CD8-positive, alpha-beta memory T cell (primary cell): ENCODE measurements at regions not wholly inside any gene's neighbourhood (a gene's known extent, or its start where the extent isn't known, plus 50 kb on each side); places are given as distances from the start of the nearest gene placed in this dataset.

ENCODE experiments used
- CTCF ChIA-PET: fragments of 350-600 bp; sonication (Branson Sonifier 250); formaldehyde crosslinking; loops from one replicate; lab custom pipeline; 2021; ENCODE audit warnings: antibody characterized with exemption; lab: Charles Lee
- POLR2A ChIA-PET: fragments of 350-600 bp; sonication (Branson Sonifier 250); formaldehyde crosslinking; loops from one replicate; lab custom pipeline; 2021; ENCODE audit warnings: antibody characterized with exemption; lab: Charles Lee
- DNase-seq, 5 donors: peaks; one replicate each; pipeline versions ENCODE4 v3.0.0 to v3.0.0-alpha.2; 2020 to 2022; ENCODE audit warnings: mixed read lengths in 1 of 5
- H3K27ac ChIP-seq: one replicate; pipeline ENCODE4 v1.7.0; 2013; ENCODE audit warnings: low read depth, mild to moderate bottlenecking, low read length, moderate library complexity
- H3K27me3 ChIP-seq: 2 replicates; pipeline ENCODE4 v1.7.0; 2013; ENCODE audit warnings: low read length, mild to moderate bottlenecking; ENCODE audit not compliant: insufficient read depth, poor library complexity, severe bottlenecking
- H3K36me3 ChIP-seq: 2 replicates; pipeline ENCODE4 v1.7.0; 2013; ENCODE audit warnings: mild to moderate bottlenecking, low read length, moderate library complexity; ENCODE audit not compliant: insufficient read depth
- H3K4me1 ChIP-seq: 2 replicates; pipeline ENCODE4 v1.7.0; 2013; ENCODE audit warnings: mild to moderate bottlenecking, low read length, moderate library complexity; ENCODE audit not compliant: insufficient read depth
- H3K4me3 ChIP-seq: 2 replicates; pipeline ENCODE4 v1.7.0; 2013; ENCODE audit warnings: mild to moderate bottlenecking, low read length
- H3K9me3 ChIP-seq: 2 replicates; pipeline ENCODE4 v1.7.0; 2013; ENCODE audit warnings: mild to moderate bottlenecking, low read length
- H3K27ac Mint-ChIP-seq, 8 donors: one replicate each; pipeline ENCODE4 v1.8.0; 2020 to 2021; ENCODE audit warnings: mixed read lengths in 8 of 8, mild to moderate bottlenecking in 6 of 8, inconsistent platforms in 3 of 8, moderate library complexity in 3 of 8
- H3K27me3 Mint-ChIP-seq, 2 donors: one replicate each; pipeline ENCODE4 v1.8.0; 2020 to 2021; ENCODE audit warnings: mixed read lengths in 2 of 2, mild to moderate bottlenecking in 1 of 2, moderate library complexity in 1 of 2
- H3K36me3 Mint-ChIP-seq, 3 donors: one replicate each; pipeline ENCODE4 v1.8.0; 2020 to 2021; ENCODE audit warnings: mixed read lengths in 3 of 3, inconsistent platforms in 1 of 3, mild to moderate bottlenecking in 1 of 3
- H3K4me1 Mint-ChIP-seq, 3 donors: one replicate each; pipeline ENCODE4 v1.8.0; 2020 to 2021; ENCODE audit warnings: mixed read lengths in 3 of 3, inconsistent platforms in 1 of 3, mild to moderate bottlenecking in 1 of 3
- H3K4me3 Mint-ChIP-seq, 7 donors: one replicate each; pipeline ENCODE4 v1.8.0; 2020 to 2021; ENCODE audit warnings: mixed read lengths in 7 of 7, mild to moderate bottlenecking in 6 of 7, moderate library complexity in 4 of 7, inconsistent platforms in 2 of 7
- H3K9me3 Mint-ChIP-seq, 5 donors: one replicate each; pipeline ENCODE4 v1.8.0; 2020 to 2022; ENCODE audit warnings: mixed read lengths in 5 of 5, mild to moderate bottlenecking in 3 of 5, moderate library complexity in 2 of 5, inconsistent platforms in 1 of 5

DNA sequence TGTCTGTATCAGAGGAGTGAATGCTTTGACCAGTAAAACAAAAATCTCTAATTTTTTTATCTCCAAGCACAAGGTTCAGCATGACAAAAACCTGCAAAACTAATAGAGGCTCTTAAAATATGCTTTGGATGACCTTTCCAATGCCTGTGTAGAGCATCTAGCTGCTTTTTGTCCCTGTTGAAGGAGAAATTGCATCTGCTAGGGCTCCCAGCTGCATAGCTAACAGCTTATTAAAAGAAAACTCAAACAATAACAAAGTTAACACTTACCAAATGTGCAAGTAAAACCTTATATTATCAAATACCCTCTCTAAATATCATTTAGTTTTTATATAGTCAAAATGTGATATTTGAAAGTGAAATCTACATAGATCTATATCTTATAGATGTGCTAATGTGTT lies 378.6 kb downstream of the CD109 start:
- POLR2A ChIA-PET = no interaction called here
- no peak overlapping the region for H3K4me3 ChIP-seq
- H3K4me1 ChIP-seq = no peaks in the 10 kb centered on the region
- CTCF ChIA-PET = no interaction called here
- Mint-ChIP-seq H3K36me3 (no peaks in the 10 kb centered on the region), H3K4me3 (no peak overlapping the region), H3K4me1 (no peaks in the 10 kb centered on the region), H3K9me3 (no peaks in the 10 kb centered on the region), H3K27me3 (no peaks in the 10 kb centered on the region), H3K27ac (no peak overlapping the region)
- no peak overlapping the region for H3K27ac ChIP-seq
- H3K9me3 ChIP-seq = no peaks in the 10 kb centered on the region
- no peaks in the 10 kb centered on the region for H3K36me3 ChIP-seq
- no peaks in the 10 kb centered on the region for H3K27me3 ChIP-seq
- no peak for DNase-seq

GRCh38 chr6:74073999-74074398 lies 378.0 kb downstream of the CD109 start:
- no peak overlapping the region for H3K4me3 ChIP-seq
- CTCF ChIA-PET = no interaction called here
- H3K36me3 Mint-ChIP-seq = no peaks in the 10 kb centered on the region
- no peaks in the 10 kb centered on the region for H3K4me1 ChIP-seq
- no peak overlapping the region for H3K4me3 Mint-ChIP-seq
- H3K4me1 Mint-ChIP-seq = no peaks in the 10 kb centered on the region
- H3K9me3 ChIP-seq = no peaks in the 10 kb centered on the region
- H3K9me3 Mint-ChIP-seq = no peaks in the 10 kb centered on the region
- H3K27me3 Mint-ChIP-seq = no peaks in the 10 kb centered on the region
- H3K36me3 ChIP-seq = no peaks in the 10 kb centered on the region
- POLR2A ChIA-PET = no interaction called here
- no peaks in the 10 kb centered on the region for H3K27me3 ChIP-seq
- no peak overlapping the region for H3K27ac ChIP-seq
- no peak for DNase-seq
- no peak overlapping the region for H3K27ac Mint-ChIP-seq

GRCh38 chr6:74073429-74073828 lies 377.4 kb downstream of the CD109 start:
- Histone ChIP-seq H3K36me3 (no peaks in the 10 kb centered on the region), H3K27ac (no peak overlapping the region), H3K4me3 (no peak overlapping the region), H3K9me3 (no peaks in the 10 kb centered on the region), H3K27me3 (no peaks in the 10 kb centered on the region), H3K4me1 (no peaks in the 10 kb centered on the region)
- Mint-ChIP-seq H3K27ac (no peak overlapping the region), H3K4me1 (no peaks in the 10 kb centered on the region), H3K4me3 (no peak overlapping the region), H3K9me3 (no peaks in the 10 kb centered on the region), H3K36me3 (no peaks in the 10 kb centered on the region), H3K27me3 (no peaks in the 10 kb centered on the region)
- DNase-seq = no peak
- ChIA-PET POLR2A (no interaction called here), CTCF (no interaction called here)

GRCh38 chr6:74071214-74071613 lies 375.2 kb downstream of the CD109 start:
- Histone ChIP-seq H3K27ac (no peak overlapping the region), H3K27me3 (no peaks in the 10 kb centered on the region), H3K36me3 (no peaks in the 10 kb centered on the region), H3K4me3 (no peak overlapping the region), H3K9me3 (no peaks in the 10 kb centered on the region), H3K4me1 (no peaks in the 10 kb centered on the region)
- H3K27ac Mint-ChIP-seq = no peak overlapping the region
- no peak for DNase-seq
- no peaks in the 10 kb centered on the region for H3K4me1 Mint-ChIP-seq
- CTCF ChIA-PET = no interaction called here
- POLR2A ChIA-PET = no interaction called here
- no peaks in the 10 kb centered on the region for H3K36me3 Mint-ChIP-seq
- H3K9me3 Mint-ChIP-seq = peaks cover 0 to 3% (median 0%) of the 10 kb centered on the region in 5 donors
- H3K4me3 Mint-ChIP-seq = no peak overlapping the region
- peaks cover 0 to 4% of the 10 kb centered on the region in 2 donors for H3K27me3 Mint-ChIP-seq

GRCh38 chr6:74070711-74071110 lies 374.7 kb downstream of the CD109 start:
- Histone ChIP-seq H3K9me3 (no peaks in the 10 kb centered on the region), H3K27me3 (no peaks in the 10 kb centered on the region), H3K27ac (no peak overlapping the region), H3K4me3 (no peak overlapping the region), H3K4me1 (no peaks in the 10 kb centered on the region), H3K36me3 (no peaks in the 10 kb centered on the region)
- no peaks in the 10 kb centered on the region for H3K4me1 Mint-ChIP-seq
- H3K9me3 Mint-ChIP-seq = peaks cover 0 to 3% (median 0%) of the 10 kb centered on the region in 5 donors
- H3K4me3 Mint-ChIP-seq = no peak overlapping the region
- no peaks in the 10 kb centered on the region for H3K36me3 Mint-ChIP-seq
- POLR2A ChIA-PET = no interaction called here
- H3K27me3 Mint-ChIP-seq = peaks cover 0 to 4% of the 10 kb centered on the region in 2 donors
- CTCF ChIA-PET = no interaction called here
- no peak overlapping the region for H3K27ac Mint-ChIP-seq
- no peak for DNase-seq

DNA sequence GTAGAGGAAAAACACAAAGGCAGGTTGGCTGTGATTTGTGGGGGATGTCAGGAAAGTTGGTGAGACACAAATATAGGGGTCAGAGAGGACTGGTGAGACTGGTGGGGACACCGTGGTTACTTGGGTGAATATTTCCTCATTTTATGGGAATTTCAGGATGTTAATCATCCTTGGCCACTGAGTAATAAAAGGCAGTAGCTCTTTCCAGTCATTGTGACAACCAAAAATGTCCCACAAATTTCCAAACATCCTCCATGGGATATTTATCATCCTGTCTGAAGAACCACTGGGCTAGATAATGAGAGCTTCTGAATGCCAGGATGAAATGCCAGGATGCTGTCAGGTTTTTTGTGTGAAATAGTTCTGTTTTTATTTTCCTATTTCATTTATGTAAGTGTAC lies 374.1 kb downstream of the CD109 start:
- CTCF ChIA-PET = no interaction called here
- DNase-seq = no peak

GRCh38 chr6:74069089-74069581 lies 373.1 kb downstream of the CD109 start:
- Histone ChIP-seq H3K9me3 (no peaks in the 10 kb centered on the region), H3K4me3 (no peak overlapping the region), H3K27me3 (no peaks in the 10 kb centered on the region), H3K36me3 (no peaks in the 10 kb centered on the region), H3K27ac (no peak overlapping the region), H3K4me1 (no peaks in the 10 kb centered on the region)
- Mint-ChIP-seq H3K36me3 (no peaks in the 10 kb centered on the region), H3K27me3 (peaks cover 0 to 4% of the 10 kb centered on the region in 2 donors), H3K4me1 (no peaks in the 10 kb centered on the region), H3K27ac (no peak overlapping the region), H3K4me3 (no peak overlapping the region), H3K9me3 (peaks cover 0 to 3% (median 0%) of the 10 kb centered on the region in 5 donors)
- POLR2A ChIA-PET = no interaction called here
- CTCF ChIA-PET = no interaction called here
- no peak for DNase-seq

More for the DNA sequence above, 374.1 kb downstream of the CD109 start:
- no peaks in the 10 kb centered on the region for H3K4me1 Mint-ChIP-seq
- POLR2A ChIA-PET = no interaction called here
- H3K9me3 Mint-ChIP-seq = peaks cover 0 to 3% (median 0%) of the 10 kb centered on the region in 5 donors
- Histone ChIP-seq H3K36me3 (no peaks in the 10 kb centered on the region), H3K27ac (no peak overlapping the region), H3K9me3 (no peaks in the 10 kb centered on the region), H3K4me3 (no peak overlapping the region), H3K4me1 (no peaks in the 10 kb centered on the region), H3K27me3 (no peaks in the 10 kb centered on the region)
- no peak overlapping the region for H3K4me3 Mint-ChIP-seq
- H3K27me3 Mint-ChIP-seq = peaks cover 0 to 4% of the 10 kb centered on the region in 2 donors
- H3K36me3 Mint-ChIP-seq = no peaks in the 10 kb centered on the region
- H3K27ac Mint-ChIP-seq = no peak overlapping the region

DNA sequence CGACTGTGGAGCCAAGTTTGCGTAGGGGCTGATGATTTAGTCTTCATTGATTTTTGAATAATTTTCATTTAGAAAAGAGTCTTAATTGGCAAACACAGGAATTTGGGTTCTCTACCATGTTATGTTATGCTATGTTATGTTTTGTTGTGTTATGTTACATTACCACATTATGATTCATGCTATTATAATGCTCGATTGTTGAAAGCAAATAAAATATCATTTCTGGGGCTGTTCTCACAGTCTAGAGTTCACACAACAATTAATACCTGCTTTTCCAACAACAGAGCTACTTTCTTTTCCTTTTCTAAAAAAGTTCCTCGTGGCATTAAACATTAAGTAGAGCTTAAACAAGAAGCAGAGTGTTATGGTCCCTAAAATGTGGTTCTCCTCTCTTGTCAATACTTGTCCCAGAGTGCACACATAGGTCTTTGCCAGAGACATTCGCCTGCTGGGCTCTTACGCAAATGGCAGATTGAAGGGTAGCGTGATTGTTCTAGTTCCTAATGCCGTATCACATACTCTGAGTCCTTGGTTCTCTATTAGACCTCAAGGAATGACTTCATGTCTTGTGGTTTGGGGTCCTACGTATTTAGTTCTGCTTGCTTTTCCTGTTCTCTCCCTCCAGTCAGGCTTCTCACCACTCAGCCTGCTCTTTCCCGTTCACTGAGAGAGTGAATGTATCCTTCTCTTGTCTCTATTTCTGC lies 370.3 kb downstream of the CD109 start:
- H3K9me3 ChIP-seq = no peaks in the 10 kb centered on the region
- ChIA-PET POLR2A (no interaction called here), CTCF (no interaction called here)
- no peaks in the 10 kb centered on the region for H3K27me3 ChIP-seq
- Mint-ChIP-seq H3K27me3 (peaks cover 0 to 4% of the 10 kb centered on the region in 2 donors), H3K27ac (no peak overlapping the region), H3K9me3 (peaks cover 0 to 3% (median 0%) of the 10 kb centered on the region in 5 donors), H3K36me3 (no peaks in the 10 kb centered on the region), H3K4me3 (no peak overlapping the region), H3K4me1 (no peaks in the 10 kb centered on the region)
- H3K36me3 ChIP-seq = no peaks in the 10 kb centered on the region
- no peak overlapping the region for H3K4me3 ChIP-seq
- DNase-seq = no peak
- no peaks in the 10 kb centered on the region for H3K4me1 ChIP-seq
- H3K27ac ChIP-seq = no peak overlapping the region
